Activated CD8-positive, alpha-beta memory T cell treated with anti-CD3 and anti-CD28 coated beads for 48 hours (primary cell): ENCODE measurements at regions not wholly inside any gene's neighbourhood (a gene's known extent, or its start where the extent isn't known, plus 50 kb on each side); places are given as distances from the start of the nearest gene placed in this dataset.

Experiments
- DNase-seq, 3 experiments: peaks; one replicate each; pipeline ENCODE4 v3.0.0-alpha.2; 2020; ENCODE audit warnings: low read depth in 2 of 3, low spot score in 2 of 3

- no peak for DNase-seq
These were observed 171.2 kb upstream of the NCK2 start for GRCh38 chr2:105573490-105573889.

- no peak for DNase-seq
These were observed 172.7 kb upstream of the FHL2 start for GRCh38 chr2:105571445-105571987.

- DNase-seq, result no peak
These were observed 171.9 kb upstream of the FHL2 start for GRCh38 chr2:105570757-105571156.

- DNase-seq, result no peak
These were observed 171.5 kb upstream of the FHL2 start for GRCh38 chr2:105570326-105570725.

GRCh38 chr2:105569606-105570005, 170.8 kb upstream of the FHL2 start:
- no peak for DNase-seq

GRCh38 chr2:105567996-105568494, 169.2 kb upstream of the FHL2 start:
- no peak for DNase-seq

- DNase-seq, result no peak
These were observed 164.3 kb upstream of the FHL2 start for GRCh38 chr2:105563000-105563719.

- no peak for DNase-seq
These were observed 162.6 kb upstream of the FHL2 start for GRCh38 chr2:105561401-105561800.

- no peak for DNase-seq
These were observed 161.3 kb upstream of the FHL2 start for GRCh38 chr2:105560157-105560556.

GRCh38 chr2:105557021-105557920, 158.4 kb upstream of the FHL2 start:
- DNase-seq, result no peak

GRCh38 chr2:105556366-105556765, 157.5 kb upstream of the FHL2 start:
- DNase-seq, result no peak

- DNase-seq, result no peak
These were observed 155.4 kb upstream of the FHL2 start for GRCh38 chr2:105554235-105554634.

- DNase-seq, result no peak
These were observed 154.8 kb upstream of the FHL2 start for GRCh38 chr2:105553538-105554196.

GRCh38 chr2:105546628-105546974, 147.8 kb upstream of the FHL2 start:
- no peak for DNase-seq

GRCh38 chr2:105545730-105546627, 147.1 kb upstream of the FHL2 start:
- DNase-seq, result peak; percentile 25 to 45 (median 44)

GRCh38 chr2:105544591-105545377, 145.9 kb upstream of the FHL2 start:
- no peak for DNase-seq

- no peak for DNase-seq
These were observed 142.6 kb upstream of the FHL2 start for GRCh38 chr2:105541189-105542050.

GRCh38 chr2:105540642-105541041, 141.8 kb upstream of the FHL2 start:
- no peak for DNase-seq

GRCh38 chr2:105539331-105539730, 140.5 kb upstream of the FHL2 start:
- no peak for DNase-seq
